Small intestine (tissue), 7 donors: ENCODE measurements at regions not wholly inside any gene's neighbourhood (a gene's known extent, or its start where the extent isn't known, plus 50 kb on each side); places are given as distances from the start of the nearest gene placed in this dataset.
"Not testable (repeated sequence)": the region's sequence is repeated elsewhere in the genome, so short reads cannot be mapped to it uniquely, and the experiment has no call there.

Source experiments
- DNase-seq, 2 donors: peaks; one replicate each; pipeline versions ENCODE4 v3.0.0 to v3.0.0-alpha.2; 2013
- FAIRE-seq: peaks from 2 replicates; lab custom pipeline; 2012; peaks lifted over from hg19 to GRCh38; lab: Jason Lieb, UNC
- H3K27ac ChIP-seq, 3 donors: one replicate each; pipeline ENCODE4 v1.5.1; 2013; ENCODE audit warnings: low read length in 2 of 3, mild to moderate bottlenecking in 2 of 3, control low read depth in 1 of 3, inconsistent platforms in 1 of 3, low read depth in 1 of 3, moderate library complexity in 1 of 3
- H3K27me3 ChIP-seq, 3 donors: one replicate each; pipeline ENCODE4 v1.6.1; 2013; ENCODE audit warnings: low read length in 3 of 3, inconsistent platforms in 1 of 3; ENCODE audit not compliant: control insufficient read depth in 3 of 3, insufficient read depth in 3 of 3
- H3K36me3 ChIP-seq, 3 donors: one replicate each; pipeline ENCODE4 v1.6.1; 2013; ENCODE audit warnings: low read length in 3 of 3, inconsistent platforms in 1 of 3, low read depth in 1 of 3, mild to moderate bottlenecking in 1 of 3, moderate library complexity in 1 of 3; ENCODE audit not compliant: control insufficient read depth in 3 of 3, insufficient read depth in 2 of 3
- H3K4me1 ChIP-seq, 3 donors: one replicate each; pipeline ENCODE4 v1.6.1; 2013; ENCODE audit warnings: low read length in 2 of 3, inconsistent platforms in 1 of 3, low read depth in 1 of 3, mild to moderate bottlenecking in 1 of 3, moderate library complexity in 1 of 3; ENCODE audit not compliant: control insufficient read depth in 3 of 3, insufficient read depth in 2 of 3
- H3K4me3 ChIP-seq, 3 donors: one replicate each; pipeline ENCODE4 v1.5.1; 2013; ENCODE audit warnings: low read length in 3 of 3, control low read depth in 1 of 3, inconsistent platforms in 1 of 3, low read depth in 1 of 3, mild to moderate bottlenecking in 1 of 3, moderate library complexity in 1 of 3
- H3K9me3 ChIP-seq, 2 donors: one replicate each; pipeline ENCODE4 v1.6.1; 2013; ENCODE audit warnings: low read depth in 1 of 2, low read length in 1 of 2; ENCODE audit not compliant: control insufficient read depth in 2 of 2, insufficient read depth in 1 of 2
- WGBS, 3 donors: extraction: QIAGEN DNeasy Blood & Tissue Kit; methylation state at CpG; one replicate each; pipeline ENCODE4 v1.1.7; 2013; 5-methylcytosine and 5-hydroxymethylcytosine counted together
- donor health status: healthy with polysubstance abuse.
- donor health status: control.
- donor health status: control.
- donor health status: Bipolar disorder and iron deficiency.
- donor health status: healthy.

GRCh38 chr10:33026422-33026821 is 68.4 kb upstream of the ITGB1 start:
- DNase-seq, result no peak
- FAIRE-seq, result no peak
- no peaks in the 10 kb centered on the region for H3K27me3 ChIP-seq
- H3K4me3 ChIP-seq, result no peak overlapping the region
- H3K36me3 ChIP-seq, result no peaks in the 10 kb centered on the region
- 74 to 83% (median 81%) methylated on average over 3 of the region's 3 CpGs for WGBS, 3 donors
- H3K4me1 ChIP-seq, result no peaks in the 10 kb centered on the region
- H3K9me3 ChIP-seq, result no peaks in the 10 kb centered on the region
- H3K27ac ChIP-seq, result no peak overlapping the region

DNA sequence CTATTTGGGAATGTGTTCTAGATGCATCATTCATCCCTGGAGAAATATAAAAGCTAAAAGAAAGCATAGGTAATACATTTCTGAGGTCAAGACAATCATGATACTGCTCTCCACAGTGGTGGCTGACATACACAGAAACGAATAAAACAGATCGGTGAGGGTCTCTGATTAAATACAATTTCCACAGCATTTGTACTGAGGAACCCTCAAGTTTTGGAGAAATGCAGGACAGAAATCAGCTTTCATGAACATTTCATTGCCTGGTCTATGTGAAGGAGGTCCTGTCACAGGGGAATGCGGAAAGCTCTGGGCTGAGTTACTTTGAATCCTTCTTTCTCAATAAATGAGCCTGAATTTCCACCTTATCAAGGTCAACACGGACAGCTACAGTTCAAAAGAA is 67.9 kb upstream of the ITGB1 start:
- FAIRE-seq, result no peak

DNA sequence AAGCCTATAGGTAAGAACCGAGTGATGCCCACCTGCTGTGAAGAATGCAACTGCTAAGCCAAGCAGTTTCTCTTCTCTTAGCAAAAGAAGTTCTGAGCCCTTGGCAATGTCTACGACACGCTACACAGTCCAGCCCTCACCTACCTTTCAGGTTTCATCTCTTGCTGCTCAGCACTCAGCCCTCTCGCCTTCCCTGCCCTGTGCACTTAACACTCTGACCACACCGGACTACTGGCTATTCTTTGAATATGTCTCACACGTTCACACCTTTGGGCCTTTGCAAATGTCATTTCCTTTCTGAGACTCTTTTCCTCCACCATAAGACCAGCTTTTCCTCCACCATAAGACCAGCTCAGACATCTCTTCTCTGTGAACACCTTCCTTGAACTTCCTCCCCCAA is 67.0 kb upstream of the ITGB1 start:
- Histone ChIP-seq H3K36me3 (no peaks in the 10 kb centered on the region), H3K4me1 (no peaks in the 10 kb centered on the region), H3K27ac (no peak overlapping the region), H3K4me3 (no peak overlapping the region), H3K27me3 (no peaks in the 10 kb centered on the region), H3K9me3 (no peaks in the 10 kb centered on the region)
- no peak for DNase-seq
- no peak for FAIRE-seq
- WGBS, 3 donors, result 77 to 79% (median 79%) methylated on average over 6 of the region's 6 CpGs

More for the DNA sequence above, 67.9 kb upstream of the ITGB1 start:
- Histone ChIP-seq H3K36me3 (no peaks in the 10 kb centered on the region), H3K27ac (no peak overlapping the region), H3K4me3 (no peak overlapping the region), H3K9me3 (no peaks in the 10 kb centered on the region), H3K4me1 (no peaks in the 10 kb centered on the region), H3K27me3 (no peaks in the 10 kb centered on the region)
- no peak for DNase-seq
- 85 to 91% (median 89%) methylated on average over 4 of the region's 4 CpGs for WGBS, 3 donors

DNA sequence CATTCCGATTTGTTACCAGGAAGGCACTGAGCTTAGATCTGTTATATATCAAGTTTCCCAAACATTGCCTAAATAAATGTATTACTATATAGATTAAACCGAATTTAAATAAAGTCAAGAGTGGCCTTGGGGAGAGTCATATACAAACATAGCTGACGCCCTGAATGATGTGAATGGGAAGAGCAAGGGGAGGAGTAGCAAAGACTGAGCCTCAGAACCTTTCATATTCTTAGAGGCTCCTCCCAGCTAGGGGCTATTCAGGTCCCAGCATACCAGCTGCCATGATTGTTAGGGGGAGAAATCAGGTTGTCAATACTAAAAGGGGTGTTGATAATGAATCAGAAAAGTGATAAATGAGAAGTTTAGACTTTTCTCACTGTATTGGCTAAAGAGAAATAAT is 64.7 kb upstream of the ITGB1 start:
- 78 to 81% (median 81%) methylated on average over 3 of the region's 3 CpGs for WGBS, 3 donors
- H3K9me3 ChIP-seq, result no peaks in the 10 kb centered on the region
- no peak for FAIRE-seq
- no peaks in the 10 kb centered on the region for H3K36me3 ChIP-seq
- H3K4me1 ChIP-seq, result no peaks in the 10 kb centered on the region
- H3K4me3 ChIP-seq, result no peak overlapping the region
- no peak for DNase-seq
- H3K27ac ChIP-seq, result no peak overlapping the region
- H3K27me3 ChIP-seq, result no peaks in the 10 kb centered on the region

DNA sequence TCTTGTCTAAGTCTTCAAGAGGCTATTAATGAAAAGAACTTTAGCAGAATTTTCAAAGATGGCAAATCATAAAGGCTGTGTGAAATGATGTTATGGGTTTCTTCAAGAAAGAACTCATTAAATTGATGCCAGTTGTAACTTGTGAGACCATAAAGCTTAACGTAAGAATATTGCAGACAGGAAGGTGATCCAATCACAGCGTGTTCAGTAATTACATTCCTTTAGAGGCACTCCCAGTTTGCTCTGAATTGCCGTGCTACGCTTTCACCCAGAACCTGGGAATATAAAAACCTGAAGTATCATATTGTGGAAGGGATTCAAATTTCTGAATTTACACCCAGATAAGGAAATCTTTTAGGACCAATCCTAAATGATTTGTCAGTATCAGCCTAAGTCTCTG is 64.1 kb upstream of the ITGB1 start:
- H3K9me3 ChIP-seq, result no peaks in the 10 kb centered on the region

GRCh38 chr10:33016988-33017387 is 59.0 kb upstream of the ITGB1 start:
- FAIRE-seq (no peak), DNase-seq (no peak)
- Histone ChIP-seq H3K4me1 (no peaks in the 10 kb centered on the region), H3K27ac (no peak overlapping the region), H3K27me3 (no peaks in the 10 kb centered on the region), H3K4me3 (no peak overlapping the region), H3K9me3 (no peaks in the 10 kb centered on the region), H3K36me3 (no peaks in the 10 kb centered on the region)
- 94 to 98% (median 96%) methylated on average over 2 of the region's 2 CpGs for WGBS, 3 donors

More for the DNA sequence above, 64.1 kb upstream of the ITGB1 start:
- WGBS, 3 donors, result 42 to 73% (median 50%) methylated on average over 4 of the region's 4 CpGs
- Histone ChIP-seq H3K4me3 (no peak overlapping the region), H3K27ac (no peak overlapping the region), H3K4me1 (no peaks in the 10 kb centered on the region), H3K27me3 (no peaks in the 10 kb centered on the region), H3K36me3 (no peaks in the 10 kb centered on the region)
- FAIRE-seq (no peak), DNase-seq (no peak)

- no peak for DNase-seq
- Histone ChIP-seq H3K36me3 (no peaks in the 10 kb centered on the region), H3K4me1 (no peaks in the 10 kb centered on the region), H3K27me3 (no peaks in the 10 kb centered on the region), H3K4me3 (no peak overlapping the region), H3K9me3 (no peaks in the 10 kb centered on the region), H3K27ac (no peak overlapping the region)
- WGBS, 3 donors, result 81 to 86% (median 85%) methylated on average over 3 of the region's 3 CpGs
- FAIRE-seq, result no peak
Measured at GRCh38 chr10:33015761-33016547, 57.9 kb upstream of the ITGB1 start.

- not testable (repeated sequence) for FAIRE-seq, H3K9me3 ChIP-seq, H3K36me3 ChIP-seq, H3K4me3 ChIP-seq, DNase-seq, H3K4me1 ChIP-seq, H3K27me3 ChIP-seq, H3K27ac ChIP-seq
- 90 to 96% (median 93%) methylated on average over 10 to 25 of the region's 25 CpGs for WGBS, 3 donors
Measured at GRCh38 chr10:33013331-33013730, 55.3 kb upstream of the ITGB1 start.

DNA sequence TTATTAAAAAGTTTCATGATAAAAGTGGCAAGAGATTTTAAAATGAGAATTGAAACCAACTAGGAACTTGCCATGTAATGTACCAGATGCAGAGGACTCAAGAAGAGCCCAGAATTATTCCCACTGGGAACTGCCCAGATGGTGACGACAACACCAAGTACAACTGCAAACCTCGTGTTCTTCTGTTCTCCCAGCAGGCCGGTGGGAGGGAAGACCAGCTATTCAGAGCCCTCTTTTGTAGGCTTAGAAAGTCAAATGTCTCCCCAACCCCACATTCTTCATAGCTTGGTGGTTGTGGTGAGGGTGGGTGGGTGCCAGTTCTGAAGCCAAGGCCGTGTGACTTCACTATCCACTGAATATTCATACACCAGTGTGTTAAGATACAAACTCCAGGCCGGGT is 54.3 kb upstream of the ITGB1 start:
- H3K4me3 ChIP-seq, result no peak overlapping the region
- no peaks in the 10 kb centered on the region for H3K36me3 ChIP-seq
- H3K4me1 ChIP-seq, result no peaks in the 10 kb centered on the region
- no peak overlapping the region for H3K27ac ChIP-seq
- no peaks in the 10 kb centered on the region for H3K27me3 ChIP-seq
- WGBS, 3 donors, result 69 to 78% (median 77%) methylated on average over 5 of the region's 5 CpGs
- no peak for FAIRE-seq
- no peaks in the 10 kb centered on the region for H3K9me3 ChIP-seq
- DNase-seq, result no peak
